ENCODE measurements at regions not wholly inside any gene's neighbourhood (a gene's known extent, or its start where the extent isn't known, plus 50 kb on each side); places are given as distances from the start of the nearest gene placed in this dataset.

GRCh38 chr6:142500250-142500786 is 198.5 kb downstream of the ADGRG6 start:
- DNase-seq (ENCODE audit: low spot score) = no peak

GRCh38 chr6:142501795-142502194 is 200.0 kb downstream of the ADGRG6 start:
- DNase-seq (ENCODE audit: low spot score) = no peak

GRCh38 chr6:142507065-142507464 is 205.3 kb downstream of the ADGRG6 start:
- no peak for DNase-seq (ENCODE audit: low spot score)

- DNase-seq (ENCODE audit: low spot score) = no peak
Measured at GRCh38 chr6:142510211-142510610, 208.4 kb downstream of the ADGRG6 start.

- no peak for DNase-seq (ENCODE audit: low spot score)
Measured at GRCh38 chr6:142518126-142518525, 216.3 kb downstream of the ADGRG6 start.

GRCh38 chr6:142518761-142519160 is 217.0 kb downstream of the ADGRG6 start:
- DNase-seq (ENCODE audit: low spot score) = no peak

- no peak for DNase-seq (ENCODE audit: low spot score)
Measured at GRCh38 chr6:142521791-142522190, 220.0 kb downstream of the ADGRG6 start.

- DNase-seq (ENCODE audit: low spot score) = no peak
Measured at GRCh38 chr6:142523515-142524375, 221.9 kb downstream of the ADGRG6 start.

GRCh38 chr6:142530566-142530965 is 228.8 kb downstream of the ADGRG6 start:
- no peak for DNase-seq (ENCODE audit: low spot score)

GRCh38 chr6:142531727-142532126 is 229.9 kb downstream of the ADGRG6 start:
- DNase-seq (ENCODE audit: low spot score) = no peak

GRCh38 chr6:142534076-142534475 is 232.3 kb downstream of the ADGRG6 start:
- no peak for DNase-seq (ENCODE audit: low spot score)

- no peak for DNase-seq (ENCODE audit: low spot score)
Measured at GRCh38 chr6:142534484-142534883, 232.7 kb downstream of the ADGRG6 start.

GRCh38 chr6:142537612-142538478 is 236.0 kb downstream of the ADGRG6 start:
- DNase-seq (ENCODE audit: low spot score) = no peak

- no peak for DNase-seq (ENCODE audit: low spot score)
Measured at GRCh38 chr6:142542704-142543233, 241.0 kb downstream of the ADGRG6 start.

GRCh38 chr6:142543606-142544005 is 241.8 kb downstream of the ADGRG6 start:
- DNase-seq (ENCODE audit: low spot score) = no peak

GRCh38 chr6:142544199-142544838 is 242.5 kb downstream of the ADGRG6 start:
- no peak for DNase-seq (ENCODE audit: low spot score)

GRCh38 chr6:142545147-142545546 is 243.3 kb downstream of the ADGRG6 start:
- no peak for DNase-seq (ENCODE audit: low spot score)

GRCh38 chr6:142548566-142548965 is 246.8 kb downstream of the ADGRG6 start:
- DNase-seq (ENCODE audit: low spot score) = no peak

- no peak for DNase-seq (ENCODE audit: low spot score)
Measured at GRCh38 chr6:142550310-142551063, 248.7 kb downstream of the ADGRG6 start.

- DNase-seq (ENCODE audit: low spot score) = no peak
Measured at GRCh38 chr6:142551274-142551811, 249.5 kb downstream of the ADGRG6 start.

- no peak for DNase-seq (ENCODE audit: low spot score)
Measured at GRCh38 chr6:142558786-142559185, 257.0 kb downstream of the ADGRG6 start.

Data from globus pallidus (tissue), 1 donor.